Stimulated activated naive CD8-positive, alpha-beta T cell treated with anti-CD3 and anti-CD28 coated beads, Interleukin-15, amount 100 ng/mL, for 72 hours (primary cell): ENCODE measurements at regions not wholly inside any gene's neighbourhood (a gene's known extent, or its start where the extent isn't known, plus 50 kb on each side); places are given as distances from the start of the nearest gene placed in this dataset.
A peak's percentile ranks its signal among the peaks of the same experiment; 100 is the strongest.
"Not testable (repeated sequence)": the region's sequence is repeated elsewhere in the genome, so short reads cannot be mapped to it uniquely, and the experiment has no call there.

ENCODE experiments used
- ATAC-seq: fragments of 150-1000 bp; cut with Tn5 transposase; 2 replicates; pipeline ENCODE4 v1.10.0; 2021; ENCODE audit warnings: mild to moderate bottlenecking, moderate library complexity
- DNase-seq, 2 donors: peaks; one replicate each; pipeline ENCODE4 v3.0.0; 2021 to 2022
- H3K27ac Mint-ChIP-seq, 2 donors: one replicate each; pipeline ENCODE4 v1.8.0; 2022; ENCODE audit warnings: mild to moderate bottlenecking in 2 of 2, mixed read lengths in 2 of 2, moderate library complexity in 2 of 2
- H3K27me3 Mint-ChIP-seq: one replicate; pipeline ENCODE4 v1.8.0; 2022; ENCODE audit warnings: mixed read lengths
- H3K4me1 Mint-ChIP-seq: one replicate; pipeline ENCODE4 v1.8.0; 2022; ENCODE audit warnings: mild to moderate bottlenecking, mixed read lengths
- H3K4me3 Mint-ChIP-seq, 2 donors: one replicate each; pipeline ENCODE4 v1.8.0; 2022; ENCODE audit warnings: mild to moderate bottlenecking in 2 of 2, mixed read lengths in 2 of 2, moderate library complexity in 1 of 2
- H3K9me3 Mint-ChIP-seq, 2 donors: one replicate each; pipeline ENCODE4 v1.8.0; 2022; ENCODE audit warnings: mixed read lengths in 2 of 2

DNA sequence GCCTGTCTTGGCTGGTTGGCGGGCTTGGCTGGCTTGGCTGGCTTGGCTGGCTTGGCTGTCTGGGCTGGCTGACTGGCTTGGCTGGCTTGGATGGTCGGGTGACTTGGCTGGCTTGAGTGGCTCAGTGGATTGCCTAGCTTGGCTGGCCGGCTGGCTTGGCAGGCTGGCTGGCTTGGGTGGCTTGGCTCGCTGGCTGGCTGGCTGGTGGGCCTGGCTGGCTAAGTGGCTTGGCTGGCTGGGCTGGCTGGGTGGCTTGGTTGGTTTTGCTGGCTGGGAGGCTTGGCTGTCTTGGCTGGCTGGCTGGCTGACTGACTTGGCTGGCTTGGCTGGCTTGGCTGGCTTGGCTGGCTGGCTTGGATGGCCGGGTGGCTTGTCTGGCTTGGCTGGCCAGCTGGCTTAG, 2834.6 kb downstream of the RPIA start:
- not testable (repeated sequence) for H3K4me3 Mint-ChIP-seq, H3K9me3 Mint-ChIP-seq, H3K27ac Mint-ChIP-seq, H3K4me1 Mint-ChIP-seq, ATAC-seq, H3K27me3 Mint-ChIP-seq, DNase-seq

- not testable (repeated sequence) for DNase-seq, H3K27me3 Mint-ChIP-seq, ATAC-seq, H3K27ac Mint-ChIP-seq, H3K4me1 Mint-ChIP-seq, H3K9me3 Mint-ChIP-seq, H3K4me3 Mint-ChIP-seq
Observed at GRCh38 chr2:91527056-91527455, 2835.6 kb downstream of the RPIA start.

GRCh38 chr2:91527491-91528031, 2836.1 kb downstream of the RPIA start:
- not testable (repeated sequence) for ATAC-seq, H3K4me1 Mint-ChIP-seq, H3K9me3 Mint-ChIP-seq, H3K27me3 Mint-ChIP-seq, DNase-seq, H3K27ac Mint-ChIP-seq, H3K4me3 Mint-ChIP-seq

GRCh38 chr2:91528361-91528760, 2836.9 kb downstream of the RPIA start:
- not testable (repeated sequence) for H3K9me3 Mint-ChIP-seq, H3K27ac Mint-ChIP-seq, DNase-seq, H3K4me3 Mint-ChIP-seq, H3K4me1 Mint-ChIP-seq, ATAC-seq, H3K27me3 Mint-ChIP-seq

- H3K4me1 Mint-ChIP-seq, H3K27me3 Mint-ChIP-seq, H3K9me3 Mint-ChIP-seq, ATAC-seq, H3K4me3 Mint-ChIP-seq, DNase-seq, H3K27ac Mint-ChIP-seq: not testable (repeated sequence)
Observed at GRCh38 chr2:91536109-91536508, 2844.6 kb downstream of the RPIA start.

- H3K27me3 Mint-ChIP-seq, H3K4me1 Mint-ChIP-seq, ATAC-seq, H3K9me3 Mint-ChIP-seq, H3K4me3 Mint-ChIP-seq, H3K27ac Mint-ChIP-seq, DNase-seq: not testable (repeated sequence)
Observed at GRCh38 chr2:91536549-91537263, 2845.2 kb downstream of the RPIA start.

- H3K27me3 Mint-ChIP-seq, DNase-seq: not testable (repeated sequence)
Observed at GRCh38 chr2:91549316-91549715, 2857.8 kb downstream of the RPIA start.

DNA sequence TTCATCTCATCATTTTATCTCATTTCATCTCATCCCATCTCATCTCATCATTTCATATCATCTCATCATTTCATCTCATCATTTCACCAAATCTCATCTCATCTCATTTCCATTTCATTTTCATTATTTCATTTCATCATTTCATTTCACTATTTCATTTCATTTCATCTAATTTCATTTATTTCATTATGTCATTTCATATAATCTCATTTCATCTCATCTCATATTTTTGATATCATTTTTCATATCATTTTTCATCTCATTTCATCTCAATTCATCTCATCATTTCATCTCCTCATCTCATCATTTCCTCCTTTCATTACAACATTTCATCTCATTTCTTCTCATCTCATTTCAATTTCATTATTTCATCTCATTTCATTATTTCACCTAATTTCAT, 2866.8 kb downstream of the RPIA start:
- not testable (repeated sequence) for H3K27me3 Mint-ChIP-seq, ATAC-seq, DNase-seq

More at GRCh38 chr2:91549316-91549715, 2857.8 kb downstream of the RPIA start:
- not testable (repeated sequence) for ATAC-seq, H3K4me3 Mint-ChIP-seq, H3K9me3 Mint-ChIP-seq, H3K4me1 Mint-ChIP-seq, H3K27ac Mint-ChIP-seq

DNA sequence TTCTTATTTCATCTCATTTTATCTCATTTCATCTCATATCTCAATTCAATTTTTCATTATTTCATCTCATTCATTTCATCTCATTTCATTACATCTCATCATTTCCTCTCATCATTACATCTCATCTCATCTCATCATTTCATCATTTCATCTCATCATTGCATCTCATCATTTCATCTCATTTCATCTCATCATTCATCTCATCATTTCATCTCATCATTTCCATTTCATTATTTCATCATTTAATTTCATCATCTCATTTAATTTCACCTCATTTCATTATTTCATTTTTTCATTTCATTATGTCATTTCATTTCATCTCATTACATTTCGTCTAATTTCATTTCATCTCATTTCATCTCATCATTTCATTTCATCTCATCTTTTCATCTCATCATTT, 2867.8 kb downstream of the RPIA start:
- not testable (repeated sequence) for ATAC-seq, H3K4me3 Mint-ChIP-seq, DNase-seq, H3K27ac Mint-ChIP-seq, H3K27me3 Mint-ChIP-seq, H3K4me1 Mint-ChIP-seq
- peaks cover 24 to 30% of the 10 kb centered on the region in 2 donors for H3K9me3 Mint-ChIP-seq

More for the DNA sequence above, 2866.8 kb downstream of the RPIA start:
- H3K4me3 Mint-ChIP-seq, H3K4me1 Mint-ChIP-seq, H3K27ac Mint-ChIP-seq: not testable (repeated sequence)
- peaks cover 24 to 30% of the 10 kb centered on the region in 2 donors for H3K9me3 Mint-ChIP-seq

- H3K27me3 Mint-ChIP-seq, H3K4me3 Mint-ChIP-seq, ATAC-seq, DNase-seq, H3K4me1 Mint-ChIP-seq: not testable (repeated sequence)
- Mint-ChIP-seq H3K9me3 (peaks cover 24 to 30% of the 10 kb centered on the region in 2 donors), H3K27ac (peak overlapping the region in 1 of 2 donors; percentile 29)
Observed at GRCh38 chr2:91559886-91560614, 2868.6 kb downstream of the RPIA start.

DNA sequence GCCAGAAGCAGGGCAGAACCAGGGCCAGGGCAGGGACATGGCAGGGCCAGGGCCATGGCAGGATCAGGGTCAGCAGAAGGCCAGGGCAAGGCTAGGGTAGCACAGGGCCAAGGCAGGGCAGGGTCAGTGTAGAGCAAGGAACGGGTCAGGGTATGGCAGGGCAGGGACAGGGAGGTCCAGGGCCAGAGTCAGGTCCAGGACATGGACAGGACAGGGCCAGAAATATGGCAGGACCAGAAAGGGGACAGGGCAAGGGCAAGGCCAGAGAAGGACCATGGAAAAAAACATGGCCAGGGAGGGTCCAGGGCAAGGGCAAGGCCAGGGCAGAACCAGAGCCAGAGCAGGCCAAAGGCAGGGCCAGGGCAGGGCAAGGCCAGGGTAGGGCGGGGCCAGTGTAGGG, 2870.7 kb downstream of the RPIA start:
- not testable (repeated sequence) for H3K27me3 Mint-ChIP-seq, H3K4me3 Mint-ChIP-seq, ATAC-seq, DNase-seq, H3K4me1 Mint-ChIP-seq, H3K27ac Mint-ChIP-seq
- peaks cover 24 to 30% of the 10 kb centered on the region in 2 donors for H3K9me3 Mint-ChIP-seq

DNA sequence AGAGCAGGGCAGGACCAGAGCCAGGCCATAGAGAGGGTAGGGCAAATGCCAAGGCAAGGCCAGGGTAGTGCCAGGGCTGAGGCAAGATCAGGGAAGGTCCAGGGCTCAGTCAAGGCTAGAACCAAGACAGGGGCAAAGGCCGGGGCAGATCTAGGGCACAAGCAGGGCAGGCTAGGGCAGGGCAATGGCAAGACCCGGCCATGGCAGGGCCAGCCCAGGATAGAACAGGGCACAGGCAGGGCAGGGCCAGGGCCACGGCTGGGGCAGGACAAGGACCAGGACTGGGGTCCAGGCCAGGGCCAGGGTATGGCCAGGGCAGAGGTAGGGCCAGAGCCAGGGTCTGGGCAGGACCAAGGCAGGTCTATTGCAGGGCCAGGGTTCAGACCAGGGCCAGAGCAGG, 2873.2 kb downstream of the RPIA start:
- H3K27me3 Mint-ChIP-seq = not testable (repeated sequence)

GRCh38 chr2:91565689-91566430, 2874.4 kb downstream of the RPIA start:
- H3K4me1 Mint-ChIP-seq, H3K4me3 Mint-ChIP-seq, ATAC-seq, H3K9me3 Mint-ChIP-seq, H3K27ac Mint-ChIP-seq, H3K27me3 Mint-ChIP-seq, DNase-seq: not testable (repeated sequence)

More for the DNA sequence above, 2873.2 kb downstream of the RPIA start:
- H3K4me3 Mint-ChIP-seq, DNase-seq, H3K4me1 Mint-ChIP-seq, ATAC-seq, H3K27ac Mint-ChIP-seq: not testable (repeated sequence)
- peaks cover 13 to 14% of the 10 kb centered on the region in 2 donors for H3K9me3 Mint-ChIP-seq

DNA sequence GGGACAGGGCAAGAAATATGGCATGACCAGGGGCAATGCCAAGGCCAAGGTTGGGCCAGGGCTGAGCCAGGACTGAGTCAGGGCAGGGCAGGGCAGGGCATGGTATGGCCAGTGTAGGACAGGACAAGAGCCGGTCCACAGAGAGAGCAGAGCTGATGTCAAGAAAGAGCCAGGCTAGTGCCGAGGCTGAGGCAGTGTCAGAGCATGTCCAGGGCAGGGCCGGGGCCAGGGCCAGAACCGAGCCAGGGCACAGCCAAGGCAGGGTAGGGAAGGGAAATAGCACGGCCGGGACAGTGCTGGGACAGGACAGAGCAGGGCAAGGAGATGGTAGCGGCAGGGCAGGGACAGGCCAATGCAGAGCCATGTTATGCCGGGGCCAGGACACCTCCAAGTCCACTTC, 2875.1 kb downstream of the RPIA start:
- not testable (repeated sequence) for H3K9me3 Mint-ChIP-seq, H3K27ac Mint-ChIP-seq, DNase-seq, ATAC-seq, H3K4me3 Mint-ChIP-seq, H3K4me1 Mint-ChIP-seq, H3K27me3 Mint-ChIP-seq

GRCh38 chr2:91567546-91568335, 2876.3 kb downstream of the RPIA start:
- H3K4me3 Mint-ChIP-seq, H3K9me3 Mint-ChIP-seq, H3K27me3 Mint-ChIP-seq, H3K27ac Mint-ChIP-seq, H3K4me1 Mint-ChIP-seq, ATAC-seq, DNase-seq: not testable (repeated sequence)
